ENCODE measurements at regions not wholly inside any gene's neighbourhood (a gene's known extent, or its start where the extent isn't known, plus 50 kb on each side); places are given as distances from the start of the nearest gene placed in this dataset.

DNA sequence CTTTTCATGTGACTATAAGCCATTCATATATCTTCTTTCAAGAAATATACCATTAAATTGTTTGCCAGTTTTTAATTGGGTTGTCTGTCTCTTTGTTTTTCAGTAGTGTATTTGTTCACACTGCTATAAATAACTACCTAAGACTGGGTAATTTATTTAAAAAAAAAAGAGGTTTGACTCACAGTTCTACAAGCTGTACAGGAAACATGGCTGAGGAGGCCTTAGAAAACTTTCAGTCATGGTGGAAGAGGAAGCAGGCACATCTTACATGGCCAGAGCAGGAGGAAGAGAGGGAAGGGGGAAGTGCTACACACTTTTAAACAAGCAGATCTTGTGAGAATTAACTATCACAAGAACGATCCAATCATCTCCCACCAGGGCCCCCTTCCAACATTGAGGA, 255.3 kb downstream of the EPM2A start:
- no peak for DNase-seq (ENCODE audit: low read depth, low spot score)

DNA sequence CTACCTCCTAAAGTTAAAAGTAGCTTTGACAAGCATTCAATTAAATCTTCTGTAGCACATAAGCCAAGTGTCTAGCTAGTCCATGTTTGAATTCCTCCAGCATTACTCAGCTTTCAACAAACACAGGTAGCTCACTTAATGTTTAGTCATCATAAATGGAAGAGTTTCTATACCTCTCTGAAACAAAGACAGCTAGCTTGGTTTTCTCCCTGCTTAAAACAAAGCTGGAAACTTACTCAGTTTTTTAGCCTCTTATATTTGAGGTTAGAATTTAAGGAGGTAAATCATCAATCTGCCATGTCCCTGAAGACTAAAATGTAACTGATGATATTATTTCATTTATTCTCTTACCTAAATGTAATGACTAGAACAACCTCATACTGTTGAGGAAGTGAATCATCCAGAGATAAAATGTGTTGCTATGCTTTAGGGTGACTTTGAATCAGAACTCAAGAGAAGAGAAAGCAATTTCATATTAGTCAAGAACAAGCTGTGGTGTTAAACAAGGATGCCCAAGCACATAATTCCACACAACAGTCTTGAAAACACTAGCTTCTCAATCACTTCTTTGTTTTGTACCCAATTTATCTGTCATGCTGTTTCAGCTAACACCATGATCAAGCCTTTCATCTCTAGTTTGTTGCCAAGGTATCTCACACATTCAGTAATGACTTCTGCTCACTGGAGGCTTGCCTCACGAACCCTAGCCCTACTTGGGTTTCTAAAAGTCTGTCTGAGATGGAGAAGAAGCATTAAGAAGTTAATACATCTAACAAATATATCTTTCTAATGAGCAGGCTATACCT, 251.9 kb downstream of the EPM2A start:
- no peak for DNase-seq (ENCODE audit: low read depth, low spot score)

DNA sequence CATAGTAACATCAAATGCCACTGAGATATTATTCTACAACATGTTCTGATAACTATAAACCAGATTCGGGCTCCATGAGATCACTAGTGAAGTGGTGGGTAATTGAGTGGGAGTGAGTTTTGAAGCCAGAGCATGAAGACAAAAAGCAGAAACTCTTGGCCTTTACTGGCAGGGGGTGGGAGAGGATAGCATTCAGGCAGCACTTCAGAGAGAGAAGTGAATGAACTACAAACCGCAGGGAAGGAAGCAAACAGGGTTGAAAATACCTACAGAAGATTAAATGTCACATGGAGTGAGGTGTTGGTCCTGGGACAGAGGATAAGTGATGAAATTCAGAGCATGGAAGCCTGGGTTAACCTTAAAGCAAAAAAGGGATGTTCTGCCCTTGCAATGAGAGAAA, 250.0 kb downstream of the EPM2A start:
- DNase-seq (ENCODE audit: low read depth, low spot score), result no peak

DNA sequence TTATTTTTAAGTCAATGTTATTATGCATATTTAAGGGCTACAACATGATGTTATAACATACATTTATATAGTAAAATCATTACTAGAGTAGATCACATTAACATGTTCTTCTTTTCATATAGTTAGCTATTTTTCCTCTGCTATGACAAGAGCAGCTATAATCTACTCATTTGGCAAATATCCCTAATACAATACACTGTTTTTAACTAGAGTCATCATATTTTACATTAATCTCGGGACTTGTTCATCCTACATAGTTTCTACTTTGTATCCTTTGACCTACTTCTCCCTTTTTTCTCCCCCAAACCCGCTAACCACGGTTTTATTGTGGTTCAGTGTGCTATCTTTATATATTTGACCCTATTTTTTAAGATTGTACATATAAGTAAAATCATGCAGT, 249.0 kb downstream of the EPM2A start:
- no peak for DNase-seq (ENCODE audit: low read depth, low spot score)

DNA sequence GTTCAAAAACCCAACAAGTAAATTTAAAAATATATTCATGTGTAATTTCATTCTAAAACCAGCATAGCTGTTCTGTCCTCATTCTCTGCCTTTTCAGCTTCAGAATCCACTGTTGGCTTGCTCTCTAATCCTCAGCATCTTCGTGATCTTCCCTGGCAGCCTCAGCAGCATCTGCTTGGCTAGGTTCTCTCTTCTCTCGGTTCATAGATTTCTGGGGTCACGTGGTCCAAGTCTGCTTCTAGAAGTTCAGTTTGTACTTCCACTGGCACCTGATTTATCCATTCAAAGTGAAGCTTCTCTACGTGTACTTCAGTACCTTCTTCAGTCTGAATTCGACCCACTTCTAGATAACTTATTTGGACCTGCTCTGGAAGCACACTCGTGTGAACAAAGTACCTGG, 245.7 kb downstream of the EPM2A start:
- no peak for DNase-seq (ENCODE audit: low read depth, low spot score)

DNA sequence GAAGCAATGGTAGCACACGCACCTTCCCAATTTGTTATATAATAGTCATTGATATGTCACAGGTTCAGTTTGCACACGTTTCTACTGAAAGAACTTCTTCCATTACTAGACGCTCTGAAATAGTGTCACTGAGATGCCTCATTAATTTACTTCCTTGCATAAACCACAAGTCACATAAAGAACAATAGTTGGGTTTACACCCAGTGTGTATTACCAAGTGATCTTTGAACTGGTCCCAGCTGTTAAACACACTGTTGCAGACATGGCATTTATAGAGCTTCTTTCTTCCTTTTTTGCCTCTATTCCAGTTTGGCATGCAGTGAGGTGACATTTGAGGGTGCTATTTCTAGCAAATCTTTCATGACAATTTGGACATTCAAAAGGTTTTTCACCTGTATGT, 245.3 kb downstream of the EPM2A start:
- DNase-seq (ENCODE audit: low read depth, low spot score), result no peak

DNA sequence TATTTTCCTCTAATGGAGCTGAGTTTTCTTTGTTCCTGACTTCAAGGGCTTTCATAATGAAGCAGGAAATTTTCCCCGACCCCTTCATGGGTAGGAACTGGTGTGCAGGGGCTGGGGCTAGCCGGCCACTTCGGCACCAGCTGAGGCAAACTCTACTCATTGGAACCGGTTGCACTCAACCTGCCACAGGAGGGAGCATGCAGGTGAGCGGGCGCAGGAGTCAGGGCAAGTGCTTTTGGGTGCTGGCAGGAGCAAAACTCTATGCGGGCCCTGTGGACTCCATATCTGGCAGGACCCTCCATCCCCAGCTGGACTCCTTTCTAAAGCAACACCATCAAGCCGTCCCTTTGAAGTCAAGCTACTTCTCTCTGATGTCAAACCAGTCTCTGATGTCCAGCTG, 244.2 kb downstream of the EPM2A start:
- DNase-seq (ENCODE audit: low read depth, low spot score), result no peak

DNA sequence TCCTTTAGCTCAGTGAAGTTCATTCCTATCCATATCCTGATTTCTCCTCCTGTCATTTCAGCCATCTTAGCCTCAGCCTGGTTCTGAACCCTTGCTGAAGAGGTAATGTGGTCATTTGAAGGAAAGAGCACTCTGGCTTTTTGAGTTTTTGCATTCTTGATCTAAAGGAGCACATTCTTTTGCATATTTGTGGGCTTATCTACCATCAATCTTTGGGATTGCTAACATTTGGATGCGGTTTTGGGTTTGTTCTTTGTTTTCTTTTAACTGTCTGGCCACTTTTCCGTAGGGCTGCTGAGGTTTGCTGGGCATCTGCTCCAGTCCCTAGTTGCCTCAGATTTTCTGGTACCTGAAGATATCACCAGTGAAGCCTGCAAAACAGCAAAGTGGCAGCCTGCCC, 238.3 kb downstream of the EPM2A start:
- no peak for DNase-seq (ENCODE audit: low read depth, low spot score)

DNA sequence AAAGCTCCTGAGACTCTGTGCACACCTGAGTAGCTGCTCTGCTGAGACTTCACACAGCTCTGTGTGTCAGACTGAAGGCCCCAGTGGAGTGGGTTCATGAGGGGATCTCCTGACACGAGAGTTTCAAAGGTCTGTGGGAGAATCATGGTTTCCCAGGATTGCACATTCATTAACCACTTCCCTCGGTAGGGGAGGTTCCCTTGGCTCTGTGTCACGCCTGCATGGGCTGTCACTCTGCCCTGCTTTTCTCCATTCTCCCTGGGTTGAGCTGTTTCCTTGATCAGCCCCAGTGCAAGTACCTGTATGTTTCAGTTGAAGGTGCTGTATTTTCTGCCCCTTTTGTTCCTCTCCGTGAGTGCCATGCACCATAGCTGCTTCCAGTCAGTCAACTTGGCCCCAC, 236.9 kb downstream of the EPM2A start:
- DNase-seq (ENCODE audit: low read depth, low spot score), result no peak

DNA sequence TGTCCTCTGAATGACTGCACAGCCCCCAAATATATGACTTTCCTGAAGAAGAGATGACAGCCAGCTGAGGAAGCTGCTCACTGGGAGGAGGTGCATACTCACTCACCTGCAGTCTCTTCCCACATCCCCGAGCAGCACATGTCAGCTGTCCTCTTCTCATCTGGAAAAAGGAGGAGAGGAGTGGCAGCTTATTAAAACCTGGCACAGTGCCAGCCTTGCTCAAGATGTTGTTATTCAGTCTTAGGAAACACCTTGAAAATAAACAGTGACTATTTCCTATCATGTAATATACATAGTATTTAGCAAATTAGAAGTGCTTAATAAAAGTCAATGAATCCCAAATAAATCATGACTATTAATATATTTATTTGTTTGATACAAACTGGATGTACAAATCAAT, 232.9 kb downstream of the EPM2A start:
- DNase-seq (ENCODE audit: low read depth, low spot score), result no peak

DNA sequence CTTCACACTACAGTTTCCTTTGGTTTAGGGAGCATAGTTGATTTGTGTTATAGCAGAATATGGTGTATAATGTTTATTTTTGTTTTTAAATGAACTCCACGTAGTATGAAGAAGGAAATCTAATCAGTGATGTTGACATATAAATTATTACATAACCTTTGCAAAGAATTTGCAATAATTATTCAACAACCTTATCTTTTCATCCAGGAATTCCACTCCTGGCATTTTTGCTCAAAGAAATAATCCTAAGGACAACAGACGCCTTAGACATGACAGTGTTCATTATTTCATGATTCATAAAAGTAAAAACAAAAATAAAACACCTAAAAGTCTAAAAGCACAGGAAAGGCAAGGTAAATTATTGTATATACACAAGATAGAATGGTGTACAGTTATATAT, 229.2 kb downstream of the EPM2A start:
- no peak for DNase-seq (ENCODE audit: low read depth, low spot score)

DNA sequence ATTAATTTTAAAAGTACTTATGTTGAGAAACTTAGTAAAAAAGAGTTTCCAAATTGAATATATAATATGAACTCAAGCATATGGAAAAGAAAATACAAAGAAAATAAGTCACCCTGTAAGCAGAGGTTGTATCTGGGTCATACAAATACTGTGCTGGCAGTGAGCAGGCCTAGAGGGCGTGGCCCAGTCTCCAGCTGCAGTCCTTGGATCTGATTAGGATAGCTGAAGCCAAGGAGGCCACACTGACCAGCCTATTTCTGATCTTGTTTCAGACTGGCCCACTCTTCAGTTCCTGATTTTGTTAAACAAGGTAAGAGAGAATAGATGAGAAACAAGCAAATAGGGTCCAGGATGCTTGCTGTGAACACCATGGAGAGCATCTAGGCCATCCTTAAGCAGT, 228.8 kb downstream of the EPM2A start:
- no peak for DNase-seq (ENCODE audit: low read depth, low spot score)

DNA sequence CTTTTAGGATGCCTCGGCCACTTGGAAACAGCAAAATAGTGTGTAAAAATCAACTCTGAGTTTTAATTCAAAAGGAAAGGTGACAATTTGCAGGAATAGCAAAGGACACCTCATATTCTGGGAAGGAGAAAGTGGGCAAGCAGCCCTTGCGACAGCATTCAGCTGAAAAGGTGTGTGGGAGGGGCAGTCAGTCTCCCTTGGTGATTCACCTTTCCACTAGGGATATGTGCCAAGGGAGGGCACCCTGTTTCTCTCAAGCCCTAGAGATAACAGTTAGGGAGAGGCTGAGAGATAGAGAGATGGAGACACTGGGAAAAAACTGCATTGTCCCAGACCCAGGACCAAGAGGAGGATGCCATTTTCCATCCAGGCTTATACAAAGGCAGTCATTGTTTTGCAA, 228.1 kb downstream of the EPM2A start:
- no peak for DNase-seq (ENCODE audit: low read depth, low spot score)

DNA sequence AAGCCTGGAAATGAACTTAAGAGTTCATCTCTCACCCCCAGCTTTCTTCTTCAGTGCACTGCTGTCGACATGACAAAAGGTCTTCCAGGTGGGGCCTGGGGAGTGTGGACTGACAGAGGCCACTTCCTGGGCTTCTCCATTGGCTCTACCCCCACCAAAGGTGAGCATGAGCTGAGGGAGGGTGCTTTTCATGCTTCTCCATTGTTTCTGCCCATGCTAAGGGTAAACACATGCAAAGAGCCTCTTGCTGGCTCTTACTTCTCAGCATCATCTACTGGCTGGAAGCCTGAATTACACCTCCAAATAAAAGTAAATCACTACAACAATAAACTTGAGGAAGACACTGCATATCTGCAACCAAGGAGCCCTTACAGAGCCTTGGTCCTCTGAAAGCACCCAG, 227.2 kb downstream of the EPM2A start:
- no peak for DNase-seq (ENCODE audit: low read depth, low spot score)

DNA sequence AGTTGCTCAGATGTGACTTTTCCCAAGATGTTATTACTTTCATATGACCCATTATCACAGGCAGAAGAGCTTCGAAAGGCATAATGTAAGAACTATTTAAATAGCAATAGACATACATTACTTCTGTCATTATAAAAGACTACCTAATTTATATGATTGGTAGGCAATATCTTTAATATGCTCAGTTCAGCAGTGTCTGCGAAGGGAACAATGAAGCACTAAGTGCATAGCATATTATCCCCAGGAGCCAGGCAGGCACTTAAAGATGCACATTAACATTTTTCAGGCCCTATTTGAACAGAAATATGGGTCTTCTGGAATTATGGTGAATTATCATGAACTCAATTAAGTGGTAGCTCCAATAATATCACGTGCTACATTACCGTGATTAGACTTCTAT, 217.8 kb downstream of the EPM2A start:
- no peak for DNase-seq (ENCODE audit: low read depth, low spot score)

DNA sequence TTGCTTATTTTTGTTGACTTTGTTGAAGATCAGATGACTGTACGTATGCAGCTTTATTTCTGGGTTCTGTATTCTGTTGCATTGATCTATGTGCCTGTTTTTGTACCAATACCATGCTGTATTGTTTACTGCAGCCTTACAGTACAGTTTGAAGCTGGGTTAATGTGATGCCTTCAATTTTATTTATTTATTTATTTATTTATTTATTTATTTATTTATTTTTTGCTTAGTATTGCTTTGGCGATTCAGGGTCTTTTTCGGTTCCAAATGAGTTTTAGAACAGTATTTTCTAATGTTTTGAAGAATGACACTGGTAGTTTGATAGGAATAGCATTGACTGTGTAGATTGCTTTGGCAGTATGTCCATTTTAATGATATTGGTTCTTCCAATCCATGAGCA, 210.3 kb downstream of the EPM2A start:
- no peak for DNase-seq (ENCODE audit: low read depth, low spot score)

DNA sequence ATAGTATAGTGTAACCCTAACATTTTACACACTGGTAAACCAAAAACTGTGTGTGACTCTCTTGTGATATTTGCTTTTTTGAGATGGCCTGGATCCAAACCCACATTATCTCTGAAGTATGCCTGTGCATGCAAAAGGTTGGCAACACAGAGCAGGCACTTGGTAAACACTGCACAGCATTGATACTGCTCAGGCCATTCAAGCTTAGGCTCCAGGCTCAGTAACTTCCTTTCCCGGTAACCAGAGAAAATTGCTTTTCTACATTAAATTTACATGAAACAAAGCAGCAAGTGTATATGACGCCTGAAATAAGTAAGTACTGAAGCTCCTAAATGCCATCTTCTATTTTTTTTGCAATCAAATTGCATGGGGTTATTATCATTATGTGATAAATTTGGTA, 205.7 kb downstream of the EPM2A start:
- DNase-seq (ENCODE audit: low read depth, low spot score), result no peak

DNA sequence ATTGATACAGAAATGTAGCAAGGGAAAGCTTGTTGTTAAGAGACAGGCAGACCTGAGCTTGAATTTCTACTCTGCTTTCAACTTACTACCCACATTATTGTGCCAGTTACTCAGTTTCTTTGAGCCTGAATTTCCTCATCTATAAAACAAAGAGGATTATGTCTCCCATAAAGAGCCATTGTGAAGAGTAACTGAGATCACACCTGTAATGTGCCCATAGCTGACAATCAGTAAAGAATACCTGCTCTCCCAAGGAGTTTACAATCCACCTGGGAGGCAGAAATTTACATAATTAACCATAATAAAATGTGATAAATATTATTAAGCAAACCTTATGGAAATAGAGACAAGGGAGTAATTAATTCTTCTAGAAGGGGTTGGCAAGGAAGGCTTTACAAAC, 204.9 kb downstream of the EPM2A start:
- DNase-seq (ENCODE audit: low read depth, low spot score), result no peak

DNA sequence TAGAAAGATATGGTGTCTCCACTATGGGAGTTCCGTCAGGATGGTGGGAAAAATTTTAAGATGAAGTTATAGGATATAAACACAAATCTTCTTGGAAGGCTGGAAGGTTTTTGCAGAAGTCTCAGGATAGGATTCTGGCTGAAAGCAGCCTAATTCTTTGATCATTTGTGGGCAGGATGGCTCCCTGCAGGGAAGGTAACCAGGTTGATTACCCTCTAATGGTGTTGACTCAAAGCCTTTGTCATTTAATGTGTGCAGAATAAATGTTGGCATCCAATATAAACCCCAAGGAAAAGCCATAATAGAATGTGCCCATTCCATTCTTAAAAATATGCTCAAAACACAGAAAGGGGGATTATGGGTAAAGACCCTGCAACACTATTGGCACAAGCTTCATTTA, 204.3 kb downstream of the EPM2A start:
- DNase-seq (ENCODE audit: low read depth, low spot score), result no peak

DNA sequence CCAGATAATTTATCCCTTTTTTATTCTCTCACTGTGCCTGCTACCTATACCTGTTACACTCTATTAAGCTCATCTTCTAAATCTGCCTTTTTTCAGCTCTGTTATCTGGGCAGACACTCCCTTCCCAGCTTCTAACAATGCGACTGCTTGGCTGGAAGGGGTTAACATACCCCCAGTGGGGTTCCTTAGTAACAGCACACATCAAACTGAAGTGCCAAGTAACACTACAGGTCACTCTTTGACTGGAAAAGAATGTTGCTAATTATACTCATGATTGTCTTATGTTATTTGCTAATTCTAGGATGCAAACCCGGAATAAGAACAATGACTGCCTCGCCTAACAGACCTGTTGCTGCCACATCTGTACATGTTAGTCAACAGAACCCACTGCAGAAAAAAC, 203.5 kb downstream of the EPM2A start:
- no peak for DNase-seq (ENCODE audit: low read depth, low spot score)

DNA sequence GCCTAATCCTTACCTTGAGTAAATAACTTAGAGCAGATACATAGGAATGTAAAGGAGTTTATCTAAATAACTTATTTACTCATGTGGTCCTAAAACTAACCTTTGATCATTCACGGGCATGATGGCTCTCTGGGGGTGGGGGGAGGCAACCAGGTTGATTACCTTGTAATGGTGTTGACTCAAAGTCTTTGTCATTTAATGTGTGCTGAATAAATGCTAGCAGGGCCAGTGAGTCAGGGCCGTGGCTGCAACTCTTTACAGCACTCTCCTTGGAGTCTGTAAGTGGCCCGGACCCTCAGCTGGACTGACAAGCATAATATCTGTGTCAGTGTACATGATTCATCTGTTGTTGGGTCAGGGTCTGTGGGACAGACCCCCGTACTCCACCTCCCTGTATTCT, 203.0 kb downstream of the EPM2A start:
- DNase-seq (ENCODE audit: low read depth, low spot score), result no peak

DNA sequence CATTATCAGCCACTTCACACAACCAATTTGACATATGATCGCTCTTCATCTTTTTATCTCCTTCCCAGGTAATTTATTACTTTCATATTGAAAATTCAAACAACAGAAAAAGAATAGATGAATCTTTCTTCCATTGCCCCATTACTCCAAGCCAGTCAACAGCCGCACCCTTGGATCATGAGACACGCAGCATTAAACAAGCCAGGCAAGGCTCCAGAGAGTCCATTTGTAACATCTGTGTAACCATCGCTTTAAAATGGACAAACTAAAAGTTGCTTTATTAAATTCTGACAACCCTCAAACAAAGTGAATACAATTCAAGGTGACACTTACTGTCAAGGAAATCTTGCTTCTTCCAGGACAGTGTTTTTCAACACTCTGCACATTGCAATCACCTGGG, 200.3 kb downstream of the EPM2A start:
- DNase-seq (ENCODE audit: low read depth, low spot score), result no peak

DNA sequence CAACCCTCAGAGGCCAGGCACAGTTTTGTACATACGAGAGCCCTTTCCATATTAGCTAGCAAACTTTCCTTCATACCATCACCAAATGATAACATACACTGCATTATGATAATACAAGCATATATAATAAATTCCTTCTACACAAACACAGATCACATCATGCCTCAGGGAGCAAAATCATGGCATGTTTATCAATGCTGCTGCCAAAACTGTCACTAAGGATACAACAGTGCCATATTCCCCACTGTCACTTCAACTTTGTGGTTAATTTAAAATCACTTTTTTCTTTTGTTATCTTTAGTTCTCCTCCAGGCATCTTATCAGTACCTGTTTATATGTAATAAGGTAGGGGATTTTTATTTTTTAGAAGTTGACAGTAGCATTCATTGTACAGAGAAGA, 196.3 kb downstream of the EPM2A start:
- no peak for DNase-seq (ENCODE audit: low read depth, low spot score)

DNA sequence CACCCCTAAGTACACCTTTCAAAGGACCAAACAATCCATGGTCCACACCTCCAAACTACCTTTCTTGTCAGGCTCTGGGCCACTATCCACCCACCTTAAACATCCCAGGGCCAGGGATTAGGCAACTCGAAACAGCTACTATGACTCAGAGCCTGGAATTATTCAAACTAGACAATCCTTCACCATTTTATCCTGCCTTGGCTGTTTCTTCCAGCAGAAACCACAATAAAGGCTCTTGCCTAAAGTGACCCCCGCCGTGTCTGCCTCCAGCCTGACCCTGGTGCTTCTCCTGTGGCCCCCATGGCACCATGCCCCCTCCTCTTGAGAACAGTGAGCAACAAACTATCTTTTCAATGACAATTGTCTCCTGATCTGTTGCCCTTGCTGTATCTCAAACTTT, 195.5 kb downstream of the EPM2A start:
- no peak for DNase-seq (ENCODE audit: low read depth, low spot score)
